ENCODE measurements at regions not wholly inside any gene's neighbourhood (a gene's known extent, or its start where the extent isn't known, plus 50 kb on each side); places are given as distances from the start of the nearest gene placed in this dataset.

GRCh38 chr4:14653338-14653737 lies 348.9 kb upstream of the CPEB2 start:
- Histone ChIP-seq H3K4me2 (ENCODE audit: insufficient read depth, insufficient read length, low read length) (no peak overlapping the region), H3K79me2 (ENCODE audit: insufficient read depth, low read length) (no peaks in the 10 kb centered on the region), H3K4me1 (ENCODE audit: insufficient read depth, low read length) (no peaks in the 10 kb centered on the region), H2BK20ac (ENCODE audit: low read depth, low read length, poor library complexity, severe bottlenecking) (no peak overlapping the region), H3K23ac (ENCODE audit: insufficient read length, low read depth, low read length) (no peak overlapping the region), H2BK15ac (ENCODE audit: low read depth, low read length) (no peak overlapping the region), H3T11ph (ENCODE audit: low read length) (no peak overlapping the region), H3K9ac (ENCODE audit: extremely low read depth, insufficient read length, low read length) (no peak overlapping the region), H4K91ac (ENCODE audit: insufficient read length, low read depth, low read length) (no peak overlapping the region), H2BK120ac (ENCODE audit: low read depth, low read length, poor library complexity, severe bottlenecking) (no peak overlapping the region), H3K4ac (ENCODE audit: low read depth, low read length) (no peak overlapping the region), H3K23me2 (ENCODE audit: insufficient read length, low read depth, low read length, poor library complexity, severe bottlenecking) (no peaks in the 10 kb centered on the region), H3K18ac (ENCODE audit: insufficient read length, low read depth, low read length) (no peak overlapping the region), H4K8ac (replicated peaks; ENCODE audit: insufficient read length, low read depth, low read length) (no peak overlapping the region), H3K27me3 (ENCODE audit: insufficient read depth, low read length) (no peaks in the 10 kb centered on the region), H3K27ac (ENCODE audit: insufficient read length, low read depth, low read length) (no peak overlapping the region), H2AFZ (ENCODE audit: low read length) (no peak overlapping the region), H4K20me1 (ENCODE audit: control insufficient read depth, insufficient read depth, insufficient read length) (no peaks in the 10 kb centered on the region), H3K56ac (ENCODE audit: insufficient read length, low read depth, low read length) (no peak overlapping the region), H2BK12ac (ENCODE audit: insufficient read length, low read depth, low read length) (no peak overlapping the region), H3K79me1 (ENCODE audit: insufficient read depth, low read depth, low read length, poor library complexity, severe bottlenecking) (no peaks in the 10 kb centered on the region), H2AK5ac (ENCODE audit: insufficient read length, low read length) (no peak overlapping the region), H3K14ac (ENCODE audit: insufficient read depth, low read length) (no peak overlapping the region), H3K9me3 (ENCODE audit: control insufficient read depth, low read depth, low read length) (no peaks in the 10 kb centered on the region), H4K5ac (ENCODE audit: insufficient read length, low read depth, low read length) (no peak overlapping the region), H2BK5ac (ENCODE audit: insufficient read length, low read length) (no peak overlapping the region)
- WGBS (ENCODE audit: extremely low coverage, insufficient read length, low lambda C conversion rate), result no CpG with 5 or more reads among the region's 2 CpGs
- peaks cover 0 to 5% (median 0%) of the 10 kb centered on the region in 3 experiments; a peak in 3 of 7 replicates for H3K36me3 Mint-ChIP-seq (ENCODE audit: insufficient read depth in 1 of 3, low read depth in 3 of 3)
- no peaks in the 10 kb centered on the region for H3K4me1 Mint-ChIP-seq
- no peak for TF ChIP-seq CTCF (conservative IDR thresholded peaks at IDR 0.05)
- no peak overlapping the region for H3K27ac Mint-ChIP-seq
- no peak overlapping the region for H3K4me3 Mint-ChIP-seq
- H3K27me3 Mint-ChIP-seq (ENCODE audit: low read depth), result no peaks in the 10 kb centered on the region; the same call in 1 of the 2 replicates
- DNase-seq, result no peak
- peaks cover 0 to 3% of the 10 kb centered on the region in 2 experiments; a peak in 2 of 5 replicates for H3K9me3 Mint-ChIP-seq

All from H9 (cell line).